Liver (tissue), 8 donors: ENCODE measurements at regions not wholly inside any gene's neighbourhood (a gene's known extent, or its start where the extent isn't known, plus 50 kb on each side); places are given as distances from the start of the nearest gene placed in this dataset.

Experiments used
- DNase-seq: peaks from one replicate; pipeline ENCODE4 v3.0.0-alpha.2; 2017; ENCODE audit warnings: low spot score
- H3K27ac ChIP-seq, 2 donors: one replicate each; pipeline ENCODE4 v1.7.0; 2013; ENCODE audit warnings: inconsistent platforms in 2 of 2, low read length in 2 of 2, control low read depth in 1 of 2, low read depth in 1 of 2, mild to moderate bottlenecking in 1 of 2
- H3K27me3 ChIP-seq, 4 donors: one replicate each; pipeline versions ENCODE4 v1.6.1 to v1.7.0; 2013; ENCODE audit warnings: low read length in 3 of 4, inconsistent platforms in 1 of 4, mild to moderate bottlenecking in 1 of 4, moderate library complexity in 1 of 4; ENCODE audit not compliant: control insufficient read depth in 4 of 4, insufficient read depth in 4 of 4
- H3K36me3 ChIP-seq, 4 donors: one replicate each; pipeline versions ENCODE4 v1.6.1 to v1.7.0; 2013; ENCODE audit warnings: low read length in 3 of 4, mild to moderate bottlenecking in 3 of 4, low read depth in 1 of 4, moderate library complexity in 1 of 4; ENCODE audit not compliant: control insufficient read depth in 4 of 4, insufficient read depth in 3 of 4
- H3K4me1 ChIP-seq, 4 donors: one replicate each; pipeline versions ENCODE4 v1.6.1 to v1.7.0; 2013; ENCODE audit warnings: low read length in 3 of 4, mild to moderate bottlenecking in 3 of 4, moderate library complexity in 1 of 4; ENCODE audit not compliant: control insufficient read depth in 4 of 4, insufficient read depth in 4 of 4
- H3K4me3 ChIP-seq, 3 donors: one replicate each; pipeline versions ENCODE4 v1.6.1 to v1.7.0; 2013; ENCODE audit warnings: low read length in 3 of 3, control low read depth in 1 of 3, low read depth in 1 of 3, mild to moderate bottlenecking in 1 of 3
- H3K9ac ChIP-seq, 2 donors: one replicate each; pipeline ENCODE4 v1.7.0; 2013; ENCODE audit warnings: low read length in 2 of 2, mild to moderate bottlenecking in 2 of 2, moderate library complexity in 2 of 2, control low read depth in 1 of 2, low read depth in 1 of 2
- H3K9me3 ChIP-seq, 4 donors: one replicate each; pipeline versions ENCODE4 v1.6.1 to v1.7.0; 2013; ENCODE audit warnings: low read length in 3 of 4; ENCODE audit not compliant: control insufficient read depth in 4 of 4
- EGR1 ChIP-seq, 2 donors: IDR thresholded peaks; 2 replicates each; pipeline ENCODE4 v1.6.1; 2016 to 2018; ENCODE audit warnings: antibody characterized with exemption in 2 of 2, low read depth in 2 of 2
- FOXA1 ChIP-seq: IDR thresholded peaks from 2 replicates; pipeline ENCODE4 v1.6.1; 2016; ENCODE audit warnings: antibody characterized with exemption
- FOXA2 ChIP-seq: IDR thresholded peaks from 2 replicates; pipeline ENCODE4 v1.6.1; 2016; ENCODE audit warnings: antibody characterized with exemption
- GABPA ChIP-seq, 2 donors: IDR thresholded peaks in 1 of 2; conservative IDR thresholded peaks in 1 of 2; 2 replicates each; pipeline ENCODE4 v1.6.1; 2016; ENCODE audit warnings: antibody characterized with exemption in 2 of 2, mild to moderate bottlenecking in 1 of 2, moderate library complexity in 1 of 2
- HNF4A ChIP-seq, 2 donors: conservative IDR thresholded peaks; 2 replicates each; pipeline ENCODE4 v1.6.1; 2016; ENCODE audit warnings: antibody characterized with exemption in 2 of 2, mild to moderate bottlenecking in 2 of 2
- HNF4G ChIP-seq: IDR thresholded peaks from 2 replicates; pipeline ENCODE4 v1.6.1; 2016; ENCODE audit warnings: antibody characterized with exemption
- JUND ChIP-seq, 2 donors: IDR thresholded peaks; 2 replicates each; pipeline ENCODE4 v1.6.1; 2016; ENCODE audit warnings: antibody characterized with exemption in 2 of 2
- NR2F2 ChIP-seq: IDR thresholded peaks from 2 replicates; pipeline ENCODE4 v1.6.1; 2016; ENCODE audit warnings: antibody characterized with exemption
- RAD21 ChIP-seq, 2 donors: IDR thresholded peaks; 2 replicates each; pipeline ENCODE4 v1.6.1; 2016; ENCODE audit warnings: antibody characterized with exemption in 2 of 2, mild to moderate bottlenecking in 2 of 2
- RXRA ChIP-seq, 2 donors: IDR thresholded peaks; 2 replicates each; pipeline ENCODE4 v1.6.1; 2017 to 2018; ENCODE audit warnings: antibody characterized with exemption in 2 of 2, mild to moderate bottlenecking in 1 of 2
- SP1 ChIP-seq: IDR thresholded peaks from 2 replicates; pipeline ENCODE4 v1.6.1; 2018; ENCODE audit warnings: antibody characterized with exemption, mild to moderate bottlenecking
- TAF1 ChIP-seq: conservative IDR thresholded peaks from 2 replicates; pipeline ENCODE4 v1.6.1; 2016; ENCODE audit warnings: antibody characterized with exemption, mild to moderate bottlenecking
- YY1 ChIP-seq: IDR thresholded peaks from 2 replicates; pipeline ENCODE4 v1.6.1; 2016; ENCODE audit warnings: antibody characterized with exemption, mild to moderate bottlenecking
- WGBS: extraction: QIAGEN DNeasy Blood & Tissue Kit; methylation state at CpG from one replicate; pipeline ENCODE4 v1.1.7; 2013; 5-methylcytosine and 5-hydroxymethylcytosine counted together
- TF ChIP-seq, protein P1 (sequence below): IDR thresholded peaks from 2 replicates; pipeline ENCODE4 v1.6.1; 2016; ENCODE audit warnings: antibody characterized with exemption, mild to moderate bottlenecking
- TF ChIP-seq, protein P2 (sequence below): IDR thresholded peaks from 2 replicates; pipeline ENCODE4 v1.6.1; 2016; ENCODE audit warnings: antibody characterized with exemption
- TF ChIP-seq, protein P3 (sequence below): IDR thresholded peaks from 2 replicates; pipeline ENCODE4 v1.6.1; 2016; ENCODE audit warnings: antibody characterized with exemption
- TF ChIP-seq, protein P4 (sequence below): IDR thresholded peaks from 2 replicates; pipeline ENCODE4 v1.6.1; 2016; ENCODE audit warnings: antibody characterized with exemption
- TF ChIP-seq, protein P5 (sequence below): fragments of 150-350 bp; IDR thresholded peaks from 2 replicates; pipeline ENCODE4 v1.5.1; 2017; ENCODE audit warnings: improper control_type of control experiment, low read depth, low read length; ENCODE audit not compliant: missing input control
- donor health status: healthy.
- donor health status: healthy.
- donor health status: healthy.
- donor health status: healthy.
- donor health status: healthy.

DNA sequence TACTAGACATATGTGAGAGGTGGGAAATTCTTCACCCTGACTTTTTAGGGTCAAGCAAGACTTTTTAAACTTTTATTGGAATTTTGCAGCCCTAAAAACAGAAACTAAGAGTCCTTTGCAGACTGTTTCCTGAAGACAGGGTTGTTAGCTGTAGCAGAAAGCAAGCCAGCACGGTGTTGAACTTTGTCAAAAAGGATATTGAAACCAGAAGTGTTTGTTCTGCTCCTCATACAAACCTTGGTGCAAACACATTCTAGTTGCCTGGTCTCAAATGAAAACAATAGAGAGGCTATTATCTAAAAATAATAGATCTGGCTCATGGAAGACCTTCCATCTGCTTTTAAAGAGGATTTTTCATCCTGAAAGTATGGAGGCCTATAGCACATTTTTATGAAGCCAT lies 65.8 kb upstream of the IGFBP5 start:
- Histone ChIP-seq H3K9ac (no peak overlapping the region), H3K4me3 (no peak overlapping the region), H3K4me1 (no peaks in the 10 kb centered on the region), H3K27ac (no peak overlapping the region), H3K36me3 (no peaks in the 10 kb centered on the region), H3K27me3 (no peaks in the 10 kb centered on the region), H3K9me3 (no peaks in the 10 kb centered on the region)
- WGBS = 6% methylated on average over 1 of the region's 1 CpG
- TF ChIP-seq GABPA (IDR thresholded peaks at IDR 0.05 in 1 of 2, conservative IDR thresholded peaks at IDR 0.05 in 1 of 2) (no peak), SP1 (no peak), JUND (IDR thresholded peaks at IDR 0.05) (no peak), NR2F2 (no peak), TAF1 (no peak), RXRA (IDR thresholded peaks at IDR 0.05) (no peak), YY1 (no peak), HNF4G (no peak), FOXA1 (no peak), FOXA2 (no peak), RAD21 (IDR thresholded peaks at IDR 0.05) (no peak), EGR1 (IDR thresholded peaks at IDR 0.05; ENCODE audit: low read depth in 2 of 2) (no peak), HNF4A (conservative IDR thresholded peaks at IDR 0.05) (no peak)
- TF ChIP-seq, protein P1, sequence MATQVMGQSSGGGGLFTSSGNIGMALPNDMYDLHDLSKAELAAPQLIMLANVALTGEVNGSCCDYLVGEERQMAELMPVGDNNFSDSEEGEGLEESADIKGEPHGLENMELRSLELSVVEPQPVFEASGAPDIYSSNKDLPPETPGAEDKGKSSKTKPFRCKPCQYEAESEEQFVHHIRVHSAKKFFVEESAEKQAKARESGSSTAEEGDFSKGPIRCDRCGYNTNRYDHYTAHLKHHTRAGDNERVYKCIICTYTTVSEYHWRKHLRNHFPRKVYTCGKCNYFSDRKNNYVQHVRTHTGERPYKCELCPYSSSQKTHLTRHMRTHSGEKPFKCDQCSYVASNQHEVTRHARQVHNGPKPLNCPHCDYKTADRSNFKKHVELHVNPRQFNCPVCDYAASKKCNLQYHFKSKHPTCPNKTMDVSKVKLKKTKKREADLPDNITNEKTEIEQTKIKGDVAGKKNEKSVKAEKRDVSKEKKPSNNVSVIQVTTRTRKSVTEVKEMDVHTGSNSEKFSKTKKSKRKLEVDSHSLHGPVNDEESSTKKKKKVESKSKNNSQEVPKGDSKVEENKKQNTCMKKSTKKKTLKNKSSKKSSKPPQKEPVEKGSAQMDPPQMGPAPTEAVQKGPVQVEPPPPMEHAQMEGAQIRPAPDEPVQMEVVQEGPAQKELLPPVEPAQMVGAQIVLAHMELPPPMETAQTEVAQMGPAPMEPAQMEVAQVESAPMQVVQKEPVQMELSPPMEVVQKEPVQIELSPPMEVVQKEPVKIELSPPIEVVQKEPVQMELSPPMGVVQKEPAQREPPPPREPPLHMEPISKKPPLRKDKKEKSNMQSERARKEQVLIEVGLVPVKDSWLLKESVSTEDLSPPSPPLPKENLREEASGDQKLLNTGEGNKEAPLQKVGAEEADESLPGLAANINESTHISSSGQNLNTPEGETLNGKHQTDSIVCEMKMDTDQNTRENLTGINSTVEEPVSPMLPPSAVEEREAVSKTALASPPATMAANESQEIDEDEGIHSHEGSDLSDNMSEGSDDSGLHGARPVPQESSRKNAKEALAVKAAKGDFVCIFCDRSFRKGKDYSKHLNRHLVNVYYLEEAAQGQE = no peak
- TF ChIP-seq, protein P2, sequence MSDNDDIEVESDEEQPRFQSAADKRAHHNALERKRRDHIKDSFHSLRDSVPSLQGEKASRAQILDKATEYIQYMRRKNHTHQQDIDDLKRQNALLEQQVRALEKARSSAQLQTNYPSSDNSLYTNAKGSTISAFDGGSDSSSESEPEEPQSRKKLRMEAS = no peak
- TF ChIP-seq, protein P3, sequence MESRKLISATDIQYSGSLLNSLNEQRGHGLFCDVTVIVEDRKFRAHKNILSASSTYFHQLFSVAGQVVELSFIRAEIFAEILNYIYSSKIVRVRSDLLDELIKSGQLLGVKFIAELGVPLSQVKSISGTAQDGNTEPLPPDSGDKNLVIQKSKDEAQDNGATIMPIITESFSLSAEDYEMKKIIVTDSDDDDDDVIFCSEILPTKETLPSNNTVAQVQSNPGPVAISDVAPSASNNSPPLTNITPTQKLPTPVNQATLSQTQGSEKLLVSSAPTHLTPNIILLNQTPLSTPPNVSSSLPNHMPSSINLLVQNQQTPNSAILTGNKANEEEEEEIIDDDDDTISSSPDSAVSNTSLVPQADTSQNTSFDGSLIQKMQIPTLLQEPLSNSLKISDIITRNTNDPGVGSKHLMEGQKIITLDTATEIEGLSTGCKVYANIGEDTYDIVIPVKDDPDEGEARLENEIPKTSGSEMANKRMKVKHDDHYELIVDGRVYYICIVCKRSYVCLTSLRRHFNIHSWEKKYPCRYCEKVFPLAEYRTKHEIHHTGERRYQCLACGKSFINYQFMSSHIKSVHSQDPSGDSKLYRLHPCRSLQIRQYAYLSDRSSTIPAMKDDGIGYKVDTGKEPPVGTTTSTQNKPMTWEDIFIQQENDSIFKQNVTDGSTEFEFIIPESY = no peak
- TF ChIP-seq, protein P4, sequence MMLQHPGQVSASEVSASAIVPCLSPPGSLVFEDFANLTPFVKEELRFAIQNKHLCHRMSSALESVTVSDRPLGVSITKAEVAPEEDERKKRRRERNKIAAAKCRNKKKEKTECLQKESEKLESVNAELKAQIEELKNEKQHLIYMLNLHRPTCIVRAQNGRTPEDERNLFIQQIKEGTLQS = no peak
- TF ChIP-seq, protein P5, sequence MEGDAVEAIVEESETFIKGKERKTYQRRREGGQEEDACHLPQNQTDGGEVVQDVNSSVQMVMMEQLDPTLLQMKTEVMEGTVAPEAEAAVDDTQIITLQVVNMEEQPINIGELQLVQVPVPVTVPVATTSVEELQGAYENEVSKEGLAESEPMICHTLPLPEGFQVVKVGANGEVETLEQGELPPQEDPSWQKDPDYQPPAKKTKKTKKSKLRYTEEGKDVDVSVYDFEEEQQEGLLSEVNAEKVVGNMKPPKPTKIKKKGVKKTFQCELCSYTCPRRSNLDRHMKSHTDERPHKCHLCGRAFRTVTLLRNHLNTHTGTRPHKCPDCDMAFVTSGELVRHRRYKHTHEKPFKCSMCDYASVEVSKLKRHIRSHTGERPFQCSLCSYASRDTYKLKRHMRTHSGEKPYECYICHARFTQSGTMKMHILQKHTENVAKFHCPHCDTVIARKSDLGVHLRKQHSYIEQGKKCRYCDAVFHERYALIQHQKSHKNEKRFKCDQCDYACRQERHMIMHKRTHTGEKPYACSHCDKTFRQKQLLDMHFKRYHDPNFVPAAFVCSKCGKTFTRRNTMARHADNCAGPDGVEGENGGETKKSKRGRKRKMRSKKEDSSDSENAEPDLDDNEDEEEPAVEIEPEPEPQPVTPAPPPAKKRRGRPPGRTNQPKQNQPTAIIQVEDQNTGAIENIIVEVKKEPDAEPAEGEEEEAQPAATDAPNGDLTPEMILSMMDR = no peak
- DNase-seq = no peak
